Endothelial cell of umbilical vein (primary cell): ENCODE measurements at regions not wholly inside any gene's neighbourhood (a gene's known extent, or its start where the extent isn't known, plus 50 kb on each side); places are given as distances from the start of the nearest gene placed in this dataset.

ENCODE experiments used
- CTCF ChIP-seq, 2 donors: IDR thresholded peaks; 1 replicate in 1 of 2; 2 replicates in 1 of 2; pipeline ENCODE4 v1.5.1; 2011; ENCODE audit warnings: low read length in 2 of 2, mild to moderate bottlenecking in 2 of 2, moderate library complexity in 2 of 2, control low read depth in 1 of 2, inconsistent platforms in 1 of 2, low read depth in 1 of 2; ENCODE audit not compliant: insufficient read depth in 1 of 2; ENCODE audit errors: extremely low read depth in 1 of 2
- MYC ChIP-seq: IDR thresholded peaks from one replicate; pipeline ENCODE4 v1.6.1; 2011; ENCODE audit warnings: mild to moderate bottlenecking, low read depth, low read length
- POLR2A ChIP-seq: IDR thresholded peaks from 2 replicates; pipeline ENCODE4 v1.6.1; 2012; ENCODE audit warnings: low read depth, mild to moderate bottlenecking, control low read depth, low read length

DNA sequence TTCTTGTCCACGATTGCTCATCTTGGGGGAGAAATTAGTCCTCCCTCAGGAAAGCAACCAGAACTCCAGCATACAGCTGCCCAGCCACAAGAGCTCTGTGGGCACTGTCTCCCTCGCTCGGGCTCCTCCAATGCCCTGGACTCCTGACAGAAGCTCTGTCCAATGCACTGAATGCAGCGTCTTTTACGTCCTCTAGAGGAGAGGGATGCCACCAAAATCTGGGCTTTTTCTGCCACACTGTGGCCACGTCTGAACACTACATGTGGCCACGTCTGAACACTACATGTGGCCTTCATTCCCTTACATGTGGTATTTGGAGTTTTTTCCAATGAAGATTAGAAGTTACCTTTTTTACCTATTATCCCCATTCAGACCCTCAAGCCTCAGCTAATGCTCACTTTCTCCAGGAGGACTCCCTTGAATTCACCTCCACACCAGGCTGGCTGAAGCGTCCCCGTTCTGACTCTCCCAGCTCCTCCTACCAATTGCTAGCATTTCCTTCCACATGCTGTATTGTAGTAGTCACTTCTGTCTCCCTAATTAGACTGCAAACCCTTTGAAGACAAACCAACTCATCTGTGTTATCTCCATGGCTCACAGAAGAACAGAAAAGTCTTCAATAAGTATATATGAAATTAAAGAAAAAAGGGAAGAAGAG is 134.3 kb upstream of the PDE1C start:
- TF ChIP-seq MYC (no peak), POLR2A (no peak), CTCF (IDR thresholded peaks at IDR 0.05; ENCODE audit: extremely low read depth in 1 of 2, insufficient read depth in 1 of 2, low read depth in 1 of 2, low read length in 2 of 2) (peak; percentile 59 to 67)
